ENCODE measurements at regions not wholly inside any gene's neighbourhood (a gene's known extent, or its start where the extent isn't known, plus 50 kb on each side); places are given as distances from the start of the nearest gene placed in this dataset.
"Not testable (repeated sequence)": the region's sequence is repeated elsewhere in the genome, so short reads cannot be mapped to it uniquely, and the experiment has no call there.

DNA sequence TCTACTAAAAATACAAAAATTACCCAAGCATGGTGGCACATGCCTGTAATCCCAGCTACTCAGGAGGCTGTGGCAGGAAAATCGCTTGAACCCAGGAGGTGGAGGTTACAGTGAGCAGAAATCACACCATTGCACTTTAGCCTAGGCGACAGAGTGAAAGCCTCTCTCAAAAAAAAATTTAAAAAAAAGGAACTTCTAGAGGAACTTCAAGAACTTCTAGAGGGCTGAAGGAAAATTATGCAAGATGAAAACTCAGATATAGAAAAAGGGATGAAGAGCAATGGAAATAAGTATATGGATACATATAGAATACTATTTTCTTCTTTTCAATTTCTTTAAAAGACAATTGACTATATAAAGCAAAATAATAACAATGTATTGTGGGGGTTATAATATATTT, 51.2 kb upstream of the PRR5 start:
- DNase-seq: no peak

DNA sequence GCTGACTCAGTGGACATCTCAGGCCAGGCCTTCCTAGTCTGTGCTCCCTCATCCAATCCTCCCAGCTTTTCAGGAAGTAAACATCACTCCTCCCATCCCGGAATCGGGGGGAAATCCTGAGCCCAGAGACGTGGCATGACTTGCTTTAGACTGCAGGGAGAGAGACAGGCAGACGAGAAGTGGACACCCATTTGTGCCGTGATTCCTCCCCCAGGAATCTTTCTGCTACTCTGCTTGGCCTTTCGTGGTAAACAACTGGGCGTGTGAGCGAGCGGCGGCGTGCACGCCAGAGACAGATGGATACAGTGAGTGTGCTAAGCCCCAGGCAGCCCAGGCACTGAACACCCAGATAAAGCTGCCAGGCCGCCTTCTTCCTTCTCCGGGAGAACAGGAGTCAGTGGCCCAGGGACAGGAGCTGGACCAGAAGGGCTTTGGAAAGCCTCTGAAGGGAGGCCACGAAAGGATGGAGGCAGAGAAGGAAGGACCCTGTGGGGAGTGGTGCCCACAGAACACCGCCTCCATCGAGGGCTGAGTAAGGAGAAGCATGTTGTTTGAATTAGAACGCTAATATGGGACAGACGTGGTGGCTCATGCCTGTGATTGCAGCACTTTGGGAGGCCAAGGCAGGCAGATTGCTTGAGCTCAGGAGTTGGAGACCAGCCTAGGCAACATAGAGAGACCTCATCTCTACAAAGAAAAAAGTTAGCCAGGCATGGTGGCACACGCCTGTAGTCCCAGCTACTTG, 53.0 kb upstream of the PRR5 start:
- no peak for DNase-seq

DNA sequence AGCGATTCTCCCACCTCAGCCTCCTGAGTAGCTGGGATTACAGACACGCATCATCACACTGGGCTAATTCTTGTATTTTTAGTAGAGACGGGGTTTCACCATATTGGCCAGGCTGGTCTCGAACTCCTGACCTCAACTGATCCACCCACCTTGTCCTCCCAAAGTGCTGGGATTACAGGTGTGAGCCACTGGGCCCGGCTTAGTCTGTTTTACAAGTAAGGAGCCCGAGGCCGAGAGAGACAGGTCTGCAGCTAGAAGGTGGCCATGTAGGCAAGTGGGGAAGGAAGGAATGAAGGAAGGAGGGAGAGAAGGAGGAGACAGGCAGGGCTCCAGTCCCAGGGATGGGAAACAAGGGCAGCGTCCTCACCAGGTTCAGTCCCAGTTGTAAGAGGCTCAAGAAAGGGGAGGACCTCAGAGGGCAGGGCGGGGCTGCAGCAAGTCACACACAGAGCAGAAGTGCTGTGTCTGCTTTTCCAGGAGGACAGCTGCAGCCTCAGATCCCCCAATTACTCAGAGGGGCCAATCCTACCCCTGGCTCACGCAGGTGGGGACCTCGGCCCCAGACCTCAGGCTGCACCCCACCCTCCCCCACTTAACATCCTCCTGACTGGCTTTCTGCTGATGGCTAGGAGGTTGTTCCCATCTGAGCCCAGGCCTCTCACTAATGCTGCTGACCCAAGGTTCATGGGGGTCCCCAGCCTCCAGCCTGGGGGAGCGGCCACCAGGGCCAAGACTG, 53.8 kb upstream of the PRR5 start:
- DNase-seq: no peak

DNA sequence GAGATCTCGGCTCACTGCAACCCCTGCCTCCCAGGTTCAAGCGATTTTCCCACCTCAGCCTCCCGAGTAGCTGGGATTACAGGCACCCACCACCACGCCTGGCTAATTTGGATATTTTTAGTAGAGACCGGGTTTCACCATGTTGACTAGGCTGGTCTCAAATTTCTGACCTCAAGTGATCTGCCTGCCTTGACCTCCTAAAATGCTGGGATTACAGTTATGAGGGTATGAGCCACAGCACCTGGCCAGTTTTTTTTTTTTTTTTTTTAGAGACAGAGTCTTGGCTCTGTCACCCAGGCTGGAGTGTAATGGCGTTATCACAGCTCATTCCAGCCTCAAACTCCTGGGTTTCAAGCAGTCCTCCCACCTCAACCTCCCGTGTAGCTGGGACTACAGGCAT, 54.9 kb upstream of the PRR5 start:
- no peak for DNase-seq

DNA sequence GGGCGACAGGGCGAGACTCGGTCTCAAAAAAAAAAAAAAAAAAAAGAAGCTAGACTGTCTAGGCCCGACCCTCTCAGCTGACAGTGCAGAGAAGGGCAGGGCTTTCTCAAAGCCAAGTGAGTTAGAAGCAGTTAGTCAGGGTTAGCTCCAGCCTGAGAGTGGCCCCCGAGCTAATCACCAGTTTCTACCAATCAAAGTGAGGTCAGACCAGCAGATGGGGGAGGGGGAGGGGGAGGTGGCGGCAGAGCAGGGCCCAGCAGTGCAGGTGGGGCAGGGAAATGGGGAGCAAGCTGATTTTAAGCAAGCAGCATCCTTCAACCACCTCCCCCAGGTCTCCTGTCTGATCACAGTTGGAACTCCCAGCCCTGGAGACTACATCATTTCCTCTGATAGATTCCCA, 55.3 kb upstream of the PRR5 start:
- no peak for DNase-seq

DNA sequence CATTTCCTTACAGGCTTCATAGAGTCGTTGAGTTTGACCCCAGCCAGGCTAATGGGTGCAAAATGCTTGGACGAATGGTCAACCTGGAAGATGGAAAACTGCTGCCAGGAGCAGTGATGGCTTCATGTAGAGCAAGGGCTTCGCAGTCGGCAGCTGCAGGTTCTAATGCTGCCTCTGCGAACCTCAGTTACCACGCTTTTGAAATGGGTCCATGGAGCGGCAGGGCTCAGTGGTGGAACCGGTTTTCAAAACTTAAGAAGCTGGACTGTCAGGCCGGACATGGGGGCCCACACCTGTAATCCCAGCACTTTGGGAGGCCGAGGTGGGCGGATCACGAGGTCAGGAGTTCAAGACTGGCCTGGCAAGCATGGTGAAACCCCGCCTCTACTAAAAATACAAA, 55.9 kb upstream of the PRR5 start:
- no peak for DNase-seq

DNA sequence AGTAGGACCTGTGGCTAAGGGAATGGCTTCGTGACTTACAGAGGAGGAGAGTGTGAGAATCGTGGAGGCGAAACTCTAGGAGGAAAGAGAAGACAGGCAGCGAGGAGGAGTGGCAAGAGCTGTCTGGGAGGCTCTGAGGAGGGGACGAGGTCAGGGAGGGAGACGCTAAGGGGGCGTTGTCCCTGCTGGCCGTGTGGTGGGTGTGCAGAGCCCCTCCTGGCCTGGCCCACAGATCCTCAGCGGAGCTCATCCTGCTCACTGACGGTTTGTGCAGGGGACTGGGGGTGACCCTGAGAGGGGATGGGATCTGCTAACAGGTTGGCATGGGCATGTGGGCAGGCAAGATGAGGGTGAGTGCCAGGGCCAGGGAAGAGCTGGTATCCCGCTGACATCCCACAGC, 56.5 kb upstream of the PRR5 start:
- no peak for DNase-seq

DNA sequence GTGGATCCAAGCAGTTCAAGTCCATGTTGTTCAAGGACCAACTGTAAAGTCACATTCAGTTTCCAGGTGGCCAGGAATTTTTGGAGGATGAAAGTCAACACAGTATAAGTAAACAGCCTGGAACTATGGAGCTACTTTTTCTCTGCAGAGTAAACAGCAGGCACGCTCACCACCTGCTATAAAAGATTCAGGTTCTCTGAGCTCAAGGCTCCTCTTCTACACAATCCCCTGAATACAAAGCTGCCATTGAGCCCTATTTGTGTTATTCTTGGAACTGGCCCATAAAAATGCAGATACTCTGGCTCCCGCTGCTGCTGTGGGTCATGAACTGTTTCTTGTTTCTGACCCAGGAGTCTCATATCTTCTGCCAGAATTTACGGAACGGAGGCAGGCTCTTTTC, 56.9 kb upstream of the PRR5 start:
- no peak for DNase-seq

DNA sequence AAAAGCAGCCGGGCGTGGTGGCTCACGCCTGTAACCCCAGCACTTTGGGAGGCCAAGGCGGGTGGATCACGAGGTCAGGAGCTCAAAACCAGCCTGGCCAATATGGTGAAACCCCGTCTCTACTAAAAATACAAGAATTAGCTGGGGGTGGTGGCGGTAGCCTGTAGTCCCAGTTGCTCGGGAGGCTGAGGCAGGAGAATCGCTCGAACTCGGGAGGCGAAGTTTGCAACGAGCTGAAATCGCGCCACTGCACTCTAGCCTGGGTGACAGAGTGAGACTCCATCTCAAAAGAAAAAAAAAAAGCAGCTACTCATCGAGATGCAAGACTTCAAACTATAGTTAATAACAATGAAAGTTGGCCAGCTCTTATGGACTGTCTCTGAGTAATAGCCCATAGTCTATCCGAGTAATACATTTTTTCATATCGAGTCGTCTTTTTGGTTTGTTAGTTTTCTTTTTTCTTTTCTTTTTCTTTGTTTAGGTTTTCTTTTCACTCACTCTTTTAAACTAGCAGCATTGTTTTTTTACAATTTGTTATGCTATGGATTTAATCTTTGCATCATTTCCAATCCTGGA, 58.4 kb upstream of the PRR5 start:
- DNase-seq: not testable (repeated sequence)

DNA sequence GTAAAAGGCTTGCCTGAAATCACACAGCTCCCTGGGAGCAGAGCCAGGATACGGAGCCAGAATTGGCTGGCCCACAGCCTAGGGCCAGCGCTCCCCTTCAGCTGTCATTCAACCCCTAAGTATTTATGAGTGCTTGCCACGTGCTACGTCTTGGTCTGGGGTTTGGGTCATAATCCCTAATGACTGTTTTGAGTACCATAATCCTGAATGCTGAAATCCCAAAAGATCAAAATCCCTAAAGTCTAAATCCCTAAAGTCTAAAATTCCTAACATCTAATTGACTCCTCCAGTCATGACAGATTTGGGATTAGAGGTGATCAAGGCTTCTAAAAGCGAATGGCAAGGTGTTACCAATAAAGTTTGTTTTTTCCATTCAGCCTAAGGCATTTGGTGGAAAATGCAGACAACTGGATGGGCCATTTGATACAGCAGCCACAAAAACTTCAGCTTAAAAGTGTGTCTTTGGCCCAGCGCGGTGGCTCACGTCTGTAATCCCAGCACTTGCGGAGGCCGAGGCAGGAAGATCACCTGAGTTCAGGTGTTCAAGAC, 59.8 kb upstream of the PRR5 start:
- DNase-seq: no peak

DNA sequence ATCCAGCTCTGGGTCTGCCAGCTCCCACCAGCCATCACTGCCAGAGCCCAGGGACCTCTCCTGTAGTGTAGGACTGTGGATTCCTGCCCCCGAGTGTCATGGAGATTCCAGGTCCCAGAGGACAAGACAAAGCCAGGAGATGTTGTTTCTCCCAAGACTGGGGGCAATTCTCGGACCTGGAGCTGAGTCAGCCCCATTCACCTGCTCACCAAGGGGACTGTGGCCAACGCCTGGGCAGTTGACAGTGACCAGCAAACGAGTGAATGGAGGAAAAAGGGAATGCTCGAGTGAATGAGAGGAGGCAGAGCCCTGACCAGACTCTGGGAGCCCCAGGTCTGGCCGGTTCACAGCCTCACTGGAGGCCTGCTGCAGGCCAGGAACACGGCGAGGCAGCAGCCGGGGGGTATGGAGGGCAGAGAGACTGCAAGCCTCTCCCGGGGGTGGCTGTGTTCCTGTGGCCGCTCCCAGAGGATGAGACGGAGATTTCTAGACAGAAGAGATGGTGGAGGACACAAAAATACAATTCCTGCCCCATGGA, 61.3 kb upstream of the PRR5 start:
- no peak for DNase-seq

DNA sequence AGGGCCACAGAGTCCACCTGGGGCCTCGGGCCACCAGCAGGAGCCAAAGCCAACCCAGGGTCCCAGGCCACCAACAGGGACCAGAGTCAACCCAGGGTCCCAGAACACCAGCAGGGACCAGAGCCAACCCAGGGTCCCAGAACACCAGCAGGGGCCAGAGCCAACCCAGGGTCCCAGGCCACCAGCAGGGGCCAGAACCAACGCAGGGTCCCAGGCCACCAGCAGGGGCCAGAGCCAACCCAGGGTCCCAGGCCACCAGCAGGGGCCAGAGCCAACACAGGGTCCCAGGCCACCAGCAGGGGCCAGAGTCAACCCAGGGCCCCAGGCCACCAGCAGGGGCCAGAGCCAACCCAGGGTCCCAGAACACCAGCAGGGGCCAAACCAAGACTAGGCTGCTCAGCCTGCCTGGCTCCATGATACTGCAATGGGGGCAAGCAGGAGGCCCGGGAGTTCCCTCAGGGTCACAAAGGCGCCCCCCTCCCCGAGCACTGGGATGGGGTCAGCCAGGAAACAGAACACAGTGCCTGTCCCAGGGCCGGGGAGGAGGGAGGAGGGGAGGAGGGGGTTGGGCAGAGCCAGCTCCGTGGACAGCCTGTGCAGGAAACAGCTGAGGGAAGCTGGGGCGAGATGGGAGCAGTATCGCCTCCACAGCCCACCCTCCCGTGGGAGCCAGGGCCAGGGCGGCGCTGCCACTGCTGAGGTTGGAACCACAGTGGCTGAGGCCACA, 62.0 kb upstream of the PRR5 start:
- no peak for DNase-seq

DNA sequence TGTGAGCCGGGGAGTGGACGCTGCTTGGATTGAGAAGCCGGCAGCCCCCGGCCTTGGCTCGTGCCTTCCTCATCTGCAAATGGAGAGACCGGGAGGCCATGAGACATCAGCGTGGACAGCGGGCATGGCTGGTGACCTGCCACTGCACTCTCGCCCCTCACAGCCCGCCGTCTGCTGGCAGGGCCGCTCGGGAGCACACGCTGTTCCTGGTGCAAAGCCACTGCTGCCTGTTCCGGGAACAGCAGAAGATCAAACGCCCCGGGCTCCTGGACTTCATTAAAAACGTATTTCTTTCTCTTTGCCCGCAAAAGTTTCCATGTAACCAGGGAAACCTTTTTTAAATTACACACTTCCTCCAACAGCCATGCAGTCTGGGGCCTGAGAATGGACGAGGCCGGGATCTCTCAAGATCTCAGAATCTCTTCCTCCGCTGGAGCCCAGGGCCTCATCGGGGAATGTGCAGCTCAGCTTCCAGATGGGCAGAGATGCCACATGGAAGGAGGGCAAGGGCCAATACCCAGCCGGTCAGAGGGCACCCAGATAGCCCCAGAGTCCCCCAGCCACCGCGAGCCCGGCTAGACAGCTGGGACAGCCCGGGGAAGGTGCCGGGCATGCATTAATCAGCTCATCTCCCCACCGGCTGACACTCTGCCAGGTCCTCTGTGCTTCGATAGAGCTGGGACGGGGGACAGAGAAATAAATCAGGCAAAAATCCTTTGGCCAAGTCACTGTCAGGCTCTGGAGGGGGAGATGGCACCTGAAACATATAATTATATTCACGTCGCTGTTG, 62.8 kb upstream of the PRR5 start:
- DNase-seq: no peak

DNA sequence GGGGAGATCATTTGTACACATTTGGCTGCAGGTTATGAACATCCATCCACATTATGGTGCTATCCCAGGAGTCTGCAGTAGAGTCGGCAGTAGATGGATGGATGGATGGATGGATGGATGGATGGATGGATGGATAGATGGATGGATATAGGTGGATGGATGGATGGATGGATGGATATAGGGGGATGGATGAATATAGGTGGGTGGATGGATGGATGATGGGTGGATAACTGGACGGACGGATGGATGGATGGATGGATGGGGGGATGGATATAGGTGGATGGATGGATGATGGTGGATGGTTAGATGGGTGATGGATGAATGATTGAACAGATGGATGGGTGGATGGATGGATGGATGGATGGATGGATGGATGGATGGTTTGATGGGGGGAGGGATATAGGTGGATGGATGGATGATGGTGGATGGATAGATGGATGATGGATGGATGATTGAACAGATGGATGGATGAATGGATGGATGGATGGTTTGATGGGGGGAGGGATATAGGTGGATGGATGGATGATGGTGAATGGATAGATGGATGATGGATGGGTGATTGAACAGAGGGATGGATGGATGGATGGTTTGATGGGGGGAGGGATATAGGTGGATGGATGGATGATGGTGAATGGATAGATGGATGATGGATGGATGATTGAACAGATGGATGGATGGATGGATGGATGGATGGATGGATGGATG, 65.3 kb upstream of the PRR5 start:
- not testable (repeated sequence) for DNase-seq

DNA sequence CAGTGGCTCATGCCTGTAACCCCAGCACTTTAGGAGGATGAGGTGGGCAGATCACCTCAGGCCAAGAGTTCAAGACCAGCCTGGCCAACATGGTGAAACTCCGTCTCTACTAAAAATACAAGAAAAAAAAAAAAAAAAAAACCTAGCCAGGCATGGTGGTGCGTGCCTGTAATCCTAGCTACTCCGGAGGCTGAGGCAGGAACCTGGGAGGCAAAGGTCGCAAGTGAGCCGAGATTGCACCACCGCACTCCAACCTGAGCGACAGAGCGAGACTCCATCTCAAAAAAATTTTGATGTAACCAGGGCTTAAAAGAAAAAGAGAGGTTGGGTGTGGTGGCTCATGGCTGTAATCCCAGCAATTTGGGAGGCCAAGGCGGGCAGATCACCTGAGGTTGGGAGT, 66.4 kb upstream of the PRR5 start:
- DNase-seq: not testable (repeated sequence)

DNA sequence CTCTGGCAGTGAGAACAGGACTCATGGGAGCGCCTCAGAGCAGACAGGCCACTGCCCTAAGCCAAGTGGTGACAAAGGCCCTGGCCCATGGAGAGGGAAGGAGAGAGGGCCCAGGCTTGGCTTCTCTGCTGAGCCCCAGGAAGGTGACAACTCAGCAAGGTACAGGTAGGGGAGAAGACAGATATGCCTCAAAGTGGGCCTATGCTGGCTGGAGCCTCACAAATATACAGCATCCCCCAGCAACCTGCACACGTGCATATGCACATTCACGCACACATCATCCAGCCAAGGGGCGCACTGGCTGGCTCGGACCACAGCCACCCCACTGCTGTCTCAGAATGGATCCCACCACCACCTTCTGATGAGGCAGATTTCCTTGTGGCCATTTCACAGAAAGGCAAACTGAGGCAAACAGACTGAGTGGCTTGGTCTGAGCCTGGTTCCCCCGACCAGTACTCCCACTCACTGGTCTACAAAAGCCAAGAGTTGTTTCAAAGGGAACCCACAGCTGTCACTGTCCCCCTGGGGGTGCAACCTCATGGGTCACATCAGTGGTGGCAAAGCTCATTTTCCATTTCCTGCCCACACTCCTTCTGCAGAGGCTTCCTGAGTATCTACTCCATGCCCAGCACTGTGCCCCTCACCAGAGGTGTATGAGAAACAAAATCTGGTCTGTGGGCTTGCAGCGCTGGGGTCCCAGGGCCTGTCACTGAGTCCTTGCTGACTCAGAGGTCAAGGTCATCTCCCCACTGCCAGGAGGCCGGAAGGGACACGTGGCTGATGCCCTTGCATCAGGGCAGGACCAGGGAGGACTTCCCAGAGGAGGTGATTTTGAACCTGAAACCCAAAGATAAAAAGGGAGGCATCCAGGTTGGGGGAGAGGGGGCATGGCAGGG, 67.3 kb upstream of the PRR5 start:
- DNase-seq: no peak

DNA sequence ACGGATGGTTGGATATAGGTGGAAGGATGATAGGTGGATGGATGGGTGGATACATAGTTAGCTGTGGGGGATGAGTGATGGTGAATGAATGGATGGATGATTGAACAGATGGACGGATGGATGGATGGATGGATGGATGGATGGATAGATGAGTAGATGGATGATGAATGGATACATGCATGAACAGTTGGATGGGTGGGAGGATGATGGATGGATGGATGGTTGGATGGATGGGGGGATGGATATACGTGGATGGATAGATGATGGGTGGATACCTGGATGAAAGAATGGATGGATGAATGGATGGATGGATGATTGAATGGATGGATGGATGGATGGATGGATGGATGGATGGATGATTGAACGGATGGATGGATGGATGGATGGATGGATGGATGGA, 68.4 kb upstream of the PRR5 start:
- DNase-seq: no peak

DNA sequence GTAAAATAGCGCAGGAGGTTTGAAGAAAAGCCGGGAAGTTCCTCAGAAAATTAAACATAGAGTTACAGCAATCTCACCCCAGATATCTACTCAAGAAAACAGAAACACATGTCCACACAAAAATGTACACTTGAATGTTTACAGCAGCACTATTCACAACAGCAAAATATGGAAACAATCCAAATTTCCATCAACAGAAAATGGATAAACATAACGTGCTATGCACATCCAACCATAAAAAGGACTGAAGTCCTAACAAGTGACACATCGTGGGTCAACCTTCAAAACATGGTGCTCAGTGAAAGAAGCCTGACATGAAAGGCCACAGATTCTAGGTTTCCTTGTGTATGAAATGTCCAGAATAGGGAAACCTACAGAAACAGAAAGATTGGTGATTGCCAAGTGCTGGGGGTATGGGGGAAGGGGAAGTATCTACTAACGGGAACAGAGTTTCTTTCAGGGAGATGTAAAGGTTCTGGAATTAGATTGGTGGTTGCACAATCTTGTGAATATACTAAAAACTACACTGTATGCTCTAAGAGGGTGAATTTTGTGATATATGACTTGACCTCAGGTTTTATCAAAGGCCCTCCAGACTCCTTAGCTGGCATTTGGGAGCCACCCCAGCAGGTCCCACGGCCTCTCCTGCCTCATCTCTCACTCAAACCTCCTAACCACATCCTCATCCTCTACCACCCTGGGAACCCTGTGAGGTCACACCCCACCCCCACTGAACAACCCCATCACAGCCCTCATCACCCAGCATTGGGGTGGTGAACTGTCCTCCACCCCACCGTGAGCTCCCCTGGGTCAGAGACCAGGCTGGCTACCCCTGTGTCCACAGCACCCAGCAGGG, 69.2 kb upstream of the PRR5 start:
- no peak for DNase-seq

DNA sequence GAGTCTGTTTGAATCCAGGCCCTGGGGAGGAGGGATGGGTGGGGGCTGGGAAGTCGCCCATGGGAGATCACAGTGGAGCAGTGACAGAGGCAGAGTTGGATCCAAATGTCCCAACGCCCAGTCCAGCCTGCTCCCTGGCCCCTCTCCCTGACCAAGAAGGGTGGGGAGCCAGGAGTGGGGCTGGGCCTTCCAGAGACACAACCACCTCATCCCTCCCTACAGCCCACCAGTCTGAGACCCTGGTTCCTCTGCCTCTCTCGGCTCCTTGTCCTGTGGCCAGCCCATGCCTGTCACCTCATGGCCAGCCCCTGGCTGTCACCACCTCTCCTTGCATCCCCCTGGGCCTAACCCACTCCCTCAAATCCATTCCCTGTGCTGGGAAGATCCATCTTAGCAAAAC, 71.2 kb upstream of the PRR5 start:
- no peak for DNase-seq

DNA sequence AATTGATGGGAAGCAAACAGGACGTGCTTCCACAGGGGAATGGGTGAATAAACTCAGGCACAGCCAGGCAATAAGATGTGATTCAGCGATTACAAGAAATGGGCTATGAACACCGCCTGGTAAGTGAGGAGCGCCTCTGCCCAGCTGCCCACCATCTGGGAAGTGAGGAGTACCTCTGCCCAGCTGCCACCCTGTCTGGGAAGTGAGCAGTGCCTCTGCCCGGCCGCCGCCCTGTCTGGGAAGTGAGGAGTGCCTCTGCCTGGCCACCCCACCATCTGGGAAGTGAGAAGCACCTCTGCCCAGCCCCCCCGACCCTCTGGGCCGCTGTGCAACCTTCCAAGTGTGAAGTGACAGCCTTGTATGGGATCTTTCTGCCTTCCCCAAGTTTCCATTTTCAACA, 73.2 kb upstream of the PRR5 start:
- DNase-seq: no peak
